H9 (cell line): ENCODE measurements at regions not wholly inside any gene's neighbourhood (a gene's known extent, or its start where the extent isn't known, plus 50 kb on each side); places are given as distances from the start of the nearest gene placed in this dataset.

ENCODE experiments used
- DNase-seq: peaks from one replicate; pipeline ENCODE4 v3.0.0-alpha.2; 2017
- H2AFZ ChIP-seq: one replicate; pipeline ENCODE4 v1.6.1; 2013; ENCODE audit warnings: mild to moderate bottlenecking, low read length, control low read depth, moderate library complexity
- H2AK5ac ChIP-seq: 2 replicates; pipeline ENCODE4 v1.6.1; 2013; ENCODE audit warnings: low read length, control low read depth, mixed read lengths; ENCODE audit not compliant: insufficient read length
- H2BK120ac ChIP-seq: one replicate; pipeline ENCODE4 v1.6.1; 2013; ENCODE audit warnings: low read depth, mild to moderate bottlenecking, low read length, control low read depth, inconsistent platforms; ENCODE audit not compliant: poor library complexity, severe bottlenecking
- H2BK12ac ChIP-seq: 2 replicates; pipeline ENCODE4 v1.6.1; 2013; ENCODE audit warnings: low read length, control low read depth, mixed read lengths, low read depth; ENCODE audit not compliant: insufficient read length
- H2BK15ac ChIP-seq: 2 replicates; pipeline ENCODE4 v1.6.1; 2013; ENCODE audit warnings: low read depth, low read length, control low read depth
- H2BK20ac ChIP-seq: one replicate; pipeline ENCODE4 v1.6.1; 2013; ENCODE audit warnings: low read depth, mild to moderate bottlenecking, low read length, control low read depth, inconsistent platforms; ENCODE audit not compliant: poor library complexity, severe bottlenecking
- H2BK5ac ChIP-seq: 2 replicates; pipeline ENCODE4 v1.6.1; 2013; ENCODE audit warnings: low read length, control low read depth, mixed read lengths; ENCODE audit not compliant: insufficient read length
- H3K14ac ChIP-seq: 2 replicates; pipeline ENCODE4 v1.6.1; 2013; ENCODE audit warnings: low read length, control low read depth; ENCODE audit not compliant: insufficient read depth
- H3K18ac ChIP-seq: 2 replicates; pipeline ENCODE4 v1.6.1; 2013; ENCODE audit warnings: low read depth, mild to moderate bottlenecking, mixed read lengths, low read length, control low read depth; ENCODE audit not compliant: insufficient read length
- H3K23ac ChIP-seq: 2 replicates; pipeline ENCODE4 v1.6.1; 2013; ENCODE audit warnings: low read length, control low read depth, mixed read lengths, low read depth; ENCODE audit not compliant: insufficient read length
- H3K23me2 ChIP-seq: 2 replicates; pipeline ENCODE4 v1.6.1; 2013; ENCODE audit warnings: low read depth, mild to moderate bottlenecking, mixed read lengths, low read length, control low read depth; ENCODE audit not compliant: insufficient read length, poor library complexity, severe bottlenecking
- H3K27ac ChIP-seq: 2 replicates; pipeline ENCODE4 v1.5.1; 2013; ENCODE audit warnings: low read length, control low read depth, mixed read lengths, low read depth; ENCODE audit not compliant: insufficient read length
- H3K27me3 ChIP-seq: 2 replicates; pipeline ENCODE4 v1.6.1; 2013; ENCODE audit warnings: low read length, control low read depth, inconsistent platforms; ENCODE audit not compliant: insufficient read depth
- H3K4ac ChIP-seq: 2 replicates; pipeline ENCODE4 v1.6.1; 2013; ENCODE audit warnings: low read depth, mild to moderate bottlenecking, control low read depth, inconsistent platforms, low read length, moderate library complexity
- H3K4me1 ChIP-seq: 2 replicates; pipeline ENCODE4 v1.6.1; 2013; ENCODE audit warnings: low read length, control low read depth, inconsistent platforms; ENCODE audit not compliant: insufficient read depth
- H3K4me2 ChIP-seq: 2 replicates; pipeline ENCODE4 v1.6.1; 2013; ENCODE audit warnings: low read length, control low read depth, mixed read lengths; ENCODE audit not compliant: insufficient read length, insufficient read depth
- H3K56ac ChIP-seq: 2 replicates; pipeline ENCODE4 v1.6.1; 2013; ENCODE audit warnings: low read depth, mild to moderate bottlenecking, mixed read lengths, low read length, control low read depth; ENCODE audit not compliant: insufficient read length
- H3K79me1 ChIP-seq: 2 replicates; pipeline ENCODE4 v1.6.1; 2013; ENCODE audit warnings: low read depth, mild to moderate bottlenecking, moderate library complexity, low read length, control low read depth, inconsistent platforms; ENCODE audit not compliant: insufficient read depth, poor library complexity, severe bottlenecking
- H3K79me2 ChIP-seq: 2 replicates; pipeline ENCODE4 v1.6.1; 2013; ENCODE audit warnings: low read length, control low read depth, inconsistent platforms; ENCODE audit not compliant: insufficient read depth
- H3K9ac ChIP-seq: 2 replicates; pipeline ENCODE4 v1.6.1; 2013; ENCODE audit warnings: low read length, control low read depth, mixed read lengths; ENCODE audit not compliant: insufficient read length; ENCODE audit errors: extremely low read depth
- H3K9me3 ChIP-seq: one replicate; pipeline ENCODE4 v1.6.1; 2013; ENCODE audit warnings: low read depth, low read length, inconsistent platforms; ENCODE audit not compliant: control insufficient read depth
- H3T11ph ChIP-seq: one replicate; pipeline ENCODE4 v1.6.1; 2013; ENCODE audit warnings: mild to moderate bottlenecking, low read length, control low read depth, inconsistent platforms
- H4K20me1 ChIP-seq: one replicate; pipeline ENCODE4 v1.6.1; 2013; ENCODE audit not compliant: control insufficient read depth, insufficient read length, insufficient read depth
- H4K5ac ChIP-seq: 2 replicates; pipeline ENCODE4 v1.6.1; 2013; ENCODE audit warnings: low read depth, mild to moderate bottlenecking, mixed read lengths, low read length, control low read depth; ENCODE audit not compliant: insufficient read length
- H4K8ac ChIP-seq: replicated peaks from 2 replicates; pipeline ENCODE4 v1.6.1; 2013; ENCODE audit warnings: low read length, control low read depth, mixed read lengths, low read depth; ENCODE audit not compliant: insufficient read length
- H4K91ac ChIP-seq: 2 replicates; pipeline ENCODE4 v1.6.1; 2013; ENCODE audit warnings: low read depth, mild to moderate bottlenecking, moderate library complexity, mixed read lengths, low read length, control low read depth; ENCODE audit not compliant: insufficient read length
- H3K27ac Mint-ChIP-seq, 3 experiments: 2 replicates in 2 of 3; 3 replicates in 1 of 3; pipeline ENCODE4 v1.8.0; 2020 to 2021; ENCODE audit warnings: mixed read lengths in 3 of 3, mild to moderate bottlenecking in 1 of 3, moderate library complexity in 1 of 3
- H3K27me3 Mint-ChIP-seq: 2 replicates; pipeline ENCODE4 v1.8.0; 2021; ENCODE audit warnings: low read depth, mild to moderate bottlenecking, moderate library complexity, mixed read lengths
- H3K36me3 Mint-ChIP-seq, 3 experiments: 2 replicates in 2 of 3; 3 replicates in 1 of 3; pipeline ENCODE4 v1.8.0; 2020 to 2021; ENCODE audit warnings: low read depth in 3 of 3, mixed read lengths in 3 of 3; ENCODE audit not compliant: insufficient read depth in 1 of 3
- H3K4me1 Mint-ChIP-seq, 2 experiments: 2 replicates each; pipeline ENCODE4 v1.8.0; 2020; ENCODE audit warnings: mixed read lengths in 2 of 2
- H3K4me3 Mint-ChIP-seq, 2 experiments: 2 replicates in 1 of 2; 3 replicates in 1 of 2; pipeline ENCODE4 v1.8.0; 2020 to 2021; ENCODE audit warnings: mild to moderate bottlenecking in 2 of 2, mixed read lengths in 2 of 2, moderate library complexity in 1 of 2
- H3K9me3 Mint-ChIP-seq, 2 experiments: 2 replicates in 1 of 2; 3 replicates in 1 of 2; pipeline ENCODE4 v1.8.0; 2020; ENCODE audit warnings: mild to moderate bottlenecking in 2 of 2, mixed read lengths in 2 of 2, moderate library complexity in 1 of 2
- CTCF ChIP-seq: fragments of 200-600 bp; sonication (generic); conservative IDR thresholded peaks from 3 replicates; pipeline ENCODE4 v1.8.0; 2021; ENCODE audit warnings: antibody characterized with exemption, mild to moderate bottlenecking
- WGBS: extraction: QIAGEN DNeasy Blood & Tissue Kit; methylation state at CpG from one replicate; pipeline ENCODE4 v1.1.7; 2013; ENCODE audit warnings: missing lambda C conversion rate, low lambda C conversion rate, mixed read lengths; ENCODE audit not compliant: insufficient read length; ENCODE audit errors: extremely low coverage; 5-methylcytosine and 5-hydroxymethylcytosine counted together

GRCh38 chrX:25601323-25601722 lies 536.8 kb upstream of the MAGEB18 start:
- no peaks in the 10 kb centered on the region for H3K27me3 ChIP-seq
- H3K56ac ChIP-seq: no peak overlapping the region
- Mint-ChIP-seq H3K27me3 (peaks cover 3% of the 10 kb centered on the region; the same call in 1 of the 2 replicates), H3K4me3 (no peak overlapping the region), H3K27ac (no peak overlapping the region), H3K4me1 (peaks cover 0 to 9% of the 10 kb centered on the region in 2 experiments; a peak in 1 of 4 replicates), H3K9me3 (peaks cover 64 to 79% of the 10 kb centered on the region in 2 experiments), H3K36me3 (peaks cover 6 to 10% (median 8%) of the 10 kb centered on the region in 3 experiments; a peak in 5 of 7 replicates)
- no peak for TF ChIP-seq CTCF
- no peak overlapping the region for H2BK120ac ChIP-seq
- no peak overlapping the region for H4K91ac ChIP-seq
- no peak overlapping the region for H4K5ac ChIP-seq
- H3K79me1 ChIP-seq: no peaks in the 10 kb centered on the region
- H3K4me1 ChIP-seq: no peaks in the 10 kb centered on the region
- no peaks in the 10 kb centered on the region for H3K79me2 ChIP-seq
- WGBS: no CpG with 5 or more reads among the region's 3 CpGs
- H2BK5ac ChIP-seq: no peak overlapping the region
- H2AK5ac ChIP-seq: no peak overlapping the region
- H2BK20ac ChIP-seq: no peak overlapping the region
- H3T11ph ChIP-seq: no peak overlapping the region
- H2AFZ ChIP-seq: no peak overlapping the region
- no peaks in the 10 kb centered on the region for H3K23me2 ChIP-seq
- peaks cover 27% of the 10 kb centered on the region for H3K9me3 ChIP-seq
- H2BK12ac ChIP-seq: no peak overlapping the region
- H3K27ac ChIP-seq: no peak overlapping the region
- H2BK15ac ChIP-seq: no peak overlapping the region
- no peak overlapping the region for H3K4me2 ChIP-seq
- no peak overlapping the region for H3K23ac ChIP-seq
- H4K20me1 ChIP-seq: no peaks in the 10 kb centered on the region
- no peak overlapping the region for H4K8ac ChIP-seq
- H3K18ac ChIP-seq: no peak overlapping the region
- no peak overlapping the region for H3K4ac ChIP-seq
- DNase-seq: no peak
- H3K9ac ChIP-seq: no peak overlapping the region
- H3K14ac ChIP-seq: no peak overlapping the region
